ENCODE measurements at regions not wholly inside any gene's neighbourhood (a gene's known extent, or its start where the extent isn't known, plus 50 kb on each side); places are given as distances from the start of the nearest gene placed in this dataset.

DNA sequence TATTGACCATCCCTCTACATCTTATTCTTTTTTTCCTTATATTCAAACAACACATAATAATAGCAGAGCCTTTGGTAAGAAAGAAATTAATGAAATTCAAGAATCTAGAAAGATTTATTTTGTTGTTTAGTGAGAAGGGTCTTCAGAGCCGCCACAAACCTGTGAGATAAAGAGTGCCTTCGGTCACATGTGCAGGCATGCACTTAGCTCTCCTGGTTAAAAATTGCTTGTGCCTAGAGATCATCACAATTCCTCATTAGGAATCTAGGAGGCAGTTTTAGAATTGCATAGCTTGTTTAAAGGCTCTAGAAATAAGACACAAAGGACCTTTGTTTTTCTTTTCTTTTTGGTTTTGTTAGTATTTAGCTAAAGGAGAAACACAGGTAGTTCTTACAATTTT, 1948.4 kb upstream of the IGFBP7 start:
- 24% methylated on average over 2 of the region's 2 CpGs for whole genome bisulfite sequencing, 2 donors
- no peak for DNase-seq (ENCODE audit: low spot score in 2 of 2)
- H3K4me3 ChIP-seq (ENCODE audit: low read depth, poor library complexity, severe bottlenecking): no peak overlapping the region
- TF ChIP-seq, protein P1, sequence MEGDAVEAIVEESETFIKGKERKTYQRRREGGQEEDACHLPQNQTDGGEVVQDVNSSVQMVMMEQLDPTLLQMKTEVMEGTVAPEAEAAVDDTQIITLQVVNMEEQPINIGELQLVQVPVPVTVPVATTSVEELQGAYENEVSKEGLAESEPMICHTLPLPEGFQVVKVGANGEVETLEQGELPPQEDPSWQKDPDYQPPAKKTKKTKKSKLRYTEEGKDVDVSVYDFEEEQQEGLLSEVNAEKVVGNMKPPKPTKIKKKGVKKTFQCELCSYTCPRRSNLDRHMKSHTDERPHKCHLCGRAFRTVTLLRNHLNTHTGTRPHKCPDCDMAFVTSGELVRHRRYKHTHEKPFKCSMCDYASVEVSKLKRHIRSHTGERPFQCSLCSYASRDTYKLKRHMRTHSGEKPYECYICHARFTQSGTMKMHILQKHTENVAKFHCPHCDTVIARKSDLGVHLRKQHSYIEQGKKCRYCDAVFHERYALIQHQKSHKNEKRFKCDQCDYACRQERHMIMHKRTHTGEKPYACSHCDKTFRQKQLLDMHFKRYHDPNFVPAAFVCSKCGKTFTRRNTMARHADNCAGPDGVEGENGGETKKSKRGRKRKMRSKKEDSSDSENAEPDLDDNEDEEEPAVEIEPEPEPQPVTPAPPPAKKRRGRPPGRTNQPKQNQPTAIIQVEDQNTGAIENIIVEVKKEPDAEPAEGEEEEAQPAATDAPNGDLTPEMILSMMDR (IDR thresholded peaks at IDR 0.05): no peak
- intact Hi-C loops (cut with DNase I; ENCODE audit: low total_unique reads): no loop called here

DNA sequence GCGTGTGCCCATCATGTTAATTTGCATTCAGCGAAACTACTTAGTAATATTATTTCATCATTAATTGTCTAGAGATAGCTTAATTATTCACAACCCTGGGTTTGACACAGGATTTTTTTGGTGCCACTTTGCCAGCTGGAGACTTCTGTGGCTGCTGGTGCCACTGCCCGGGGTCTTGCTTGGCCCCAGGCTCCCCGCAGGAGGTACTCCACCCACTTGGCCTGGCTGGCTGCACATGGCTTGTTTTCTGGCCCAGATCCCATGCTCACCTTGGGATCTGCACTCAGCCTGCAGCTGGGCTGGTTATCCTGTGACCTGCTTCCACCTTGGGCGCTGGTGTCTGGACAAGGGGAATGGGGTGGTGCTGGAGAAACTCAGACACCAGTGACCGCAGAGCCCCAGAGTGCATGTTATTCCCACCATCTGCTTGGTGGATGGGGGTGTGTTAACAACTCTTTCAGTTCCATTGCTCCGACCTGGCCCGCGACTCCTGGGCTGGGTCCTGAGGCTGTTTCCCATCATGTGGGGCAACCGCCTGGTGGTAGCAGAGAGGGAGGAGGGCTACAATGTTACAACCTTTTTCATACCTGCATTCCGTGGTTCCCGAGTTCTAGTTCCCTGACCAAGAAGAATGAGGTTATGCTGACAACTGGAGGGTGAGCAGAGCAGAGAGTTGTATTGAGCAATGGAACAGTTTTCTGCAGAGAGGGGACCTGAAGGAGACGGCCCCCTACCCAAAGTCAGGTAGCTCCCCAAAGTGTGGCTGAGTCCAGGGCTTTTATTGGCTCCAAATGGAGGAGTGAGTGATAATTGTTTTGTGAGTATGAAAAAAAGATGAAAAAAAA, 1950.0 kb upstream of the IGFBP7 start:
- whole genome bisulfite sequencing, 2 donors: 81 to 87% methylated on average over 13 of the region's 13 CpGs
- no peak overlapping the region for H3K4me3 ChIP-seq (ENCODE audit: low read depth, poor library complexity, severe bottlenecking)
- intact Hi-C loops (cut with DNase I; ENCODE audit: low total_unique reads): no loop called here
- no peak for DNase-seq (ENCODE audit: low spot score in 2 of 2)
- TF ChIP-seq, protein P1 (IDR thresholded peaks at IDR 0.05): no peak
- no peak for TF ChIP-seq POLR2A (IDR thresholded peaks at IDR 0.05)

GRCh38 chr4:59060895-59061294, 1950.7 kb upstream of the IGFBP7 start:
- WGBS, 2 donors: 72 to 78% methylated on average over 2 of the region's 2 CpGs
- intact Hi-C loops (cut with DNase I; ENCODE audit: low total_unique reads): no loop called here
- TF ChIP-seq POLR2A (IDR thresholded peaks at IDR 0.05): no peak
- TF ChIP-seq, protein P1 (IDR thresholded peaks at IDR 0.05): no peak
- no peak for DNase-seq (ENCODE audit: low spot score in 2 of 2)
- H3K4me3 ChIP-seq (ENCODE audit: low read depth, poor library complexity, severe bottlenecking): no peak overlapping the region

GRCh38 chr4:59063015-59063720, 1953.0 kb upstream of the IGFBP7 start:
- TF ChIP-seq, protein P1 (IDR thresholded peaks at IDR 0.05): no peak
- no peak for TF ChIP-seq POLR2A (IDR thresholded peaks at IDR 0.05)
- intact Hi-C loops (cut with DNase I; ENCODE audit: low total_unique reads): no loop called here
- H3K4me3 ChIP-seq (ENCODE audit: low read depth, poor library complexity, severe bottlenecking): no peak overlapping the region
- no peak for DNase-seq (ENCODE audit: low spot score in 2 of 2)
- 74 to 76% methylated on average over 4 of the region's 4 CpGs for WGBS, 2 donors

DNA sequence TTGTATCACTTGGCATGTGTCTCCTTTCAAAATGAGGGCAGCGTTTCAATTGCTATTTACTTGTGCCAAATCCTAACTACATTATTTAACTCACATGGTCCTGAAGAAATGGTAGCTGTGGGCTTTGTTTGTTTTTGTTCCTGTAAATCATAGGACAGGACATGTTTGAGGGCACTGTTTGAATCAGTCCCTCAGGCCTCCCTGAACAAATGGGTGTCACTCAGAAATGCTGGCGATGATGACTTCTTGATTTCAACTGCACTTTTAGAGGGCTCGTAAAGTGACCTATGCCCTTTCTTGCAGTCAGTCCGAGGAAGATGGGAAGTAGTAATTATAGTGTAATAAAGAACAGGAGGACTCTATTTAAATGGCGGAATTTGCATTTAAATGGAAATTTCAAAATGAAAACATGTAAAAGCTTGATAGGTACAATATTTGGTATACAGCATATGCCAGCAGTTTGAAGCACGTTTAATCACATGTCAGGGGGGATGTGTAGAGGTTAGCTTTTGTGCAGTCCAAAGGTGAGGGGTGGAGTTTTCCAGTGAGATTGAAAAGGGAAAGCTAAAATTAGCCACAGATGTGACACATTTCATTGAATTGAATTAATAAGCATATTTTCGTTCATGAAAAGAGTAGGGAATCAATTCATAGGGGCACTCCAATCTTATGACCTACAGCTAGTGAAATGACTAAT, 1958.7 kb upstream of the IGFBP7 start:
- no peak for DNase-seq (ENCODE audit: low spot score in 2 of 2)
- intact Hi-C loops (cut with DNase I; ENCODE audit: low total_unique reads): no loop called here
- WGBS, 2 donors: 34 to 39% methylated on average over 7 of the region's 7 CpGs
- no peak overlapping the region for H3K4me3 ChIP-seq (ENCODE audit: low read depth, poor library complexity, severe bottlenecking)
- TF ChIP-seq, protein P1 (IDR thresholded peaks at IDR 0.05): no peak
- no peak for TF ChIP-seq POLR2A (IDR thresholded peaks at IDR 0.05)

Data from lower leg skin (tissue), 4 donors.